HEK293 (cell line): ENCODE measurements at regions not wholly inside any gene's neighbourhood (a gene's known extent, or its start where the extent isn't known, plus 50 kb on each side); places are given as distances from the start of the nearest gene placed in this dataset.

ENCODE experiments used
- CTCF ChIA-PET: fragments of 350-600 bp; formaldehyde crosslinking; extraction: SDS; loops from one replicate; lab custom pipeline; 2021; ENCODE audit warnings: antibody characterized with exemption; lab: Yijun Ruan, JAX
- POLR2A ChIA-PET: fragments of 300-600 bp; formaldehyde crosslinking; extraction: SDS; loops from one replicate; lab custom pipeline; 2020; ENCODE audit warnings: antibody characterized with exemption, inconsistent platforms; lab: Yijun Ruan, JAX
- H3K27ac ChIP-seq: fragments of 200-500 bp; sonication (Bioruptor generic); 2 replicates; pipeline ENCODE4 v1.5.1; 2014; ENCODE audit warnings: low read depth, low read length, control low read depth, inconsistent platforms; ENCODE audit errors: extremely low read depth
- H3K36me3 ChIP-seq, 2 experiments: fragments of 200-500 bp in 1 of 2; sonication (Bioruptor generic) in 1 of 2; 1 replicate in 1 of 2; 2 replicates in 1 of 2; pipeline ENCODE4 v1.5.1; 2014 to 2017; ENCODE audit warnings: inconsistent platforms in 2 of 2, low read length in 2 of 2; ENCODE audit not compliant: control insufficient read depth in 2 of 2, insufficient read depth in 1 of 2
- H3K4me1 ChIP-seq: fragments of 200-500 bp; sonication (Bioruptor generic); 2 replicates; pipeline ENCODE4 v1.5.1; 2014; ENCODE audit warnings: mild to moderate bottlenecking, low read length, inconsistent platforms; ENCODE audit not compliant: control insufficient read depth, insufficient read depth
- H3K4me3 ChIP-seq: 2 replicates; pipeline ENCODE4 v1.5.1; 2011; ENCODE audit warnings: low read depth, mild to moderate bottlenecking, control low read depth, low read length, moderate library complexity
- H3K9me3 ChIP-seq: fragments of 200-500 bp; sonication (Bioruptor generic); 2 replicates; pipeline ENCODE4 v1.5.1; 2014; ENCODE audit warnings: low read depth, low read length, inconsistent platforms; ENCODE audit not compliant: control insufficient read depth, insufficient read depth
- HOXD13 ChIP-seq: sonication (generic); formaldehyde crosslinking; IDR thresholded peaks from 2 replicates; pipeline ENCODE4 v1.8.0; 2022; ENCODE audit warnings: missing genetic modification reagents, borderline replicate concordance
- KLF16 ChIP-seq: fragments of 450-650 bp; formaldehyde crosslinking; IDR thresholded peaks from 2 replicates; pipeline ENCODE4 v1.5.1; 2017; ENCODE audit warnings: missing biosample characterization, missing genetic modification characterization
- PATZ1 ChIP-seq: fragments of 450-650 bp; formaldehyde crosslinking; IDR thresholded peaks from 2 replicates; pipeline ENCODE4 v1.5.1; 2016; ENCODE audit warnings: missing biosample characterization, missing genetic modification characterization
- PRDM2 ChIP-seq: fragments of 450-650 bp; formaldehyde crosslinking; IDR thresholded peaks from 2 replicates; pipeline ENCODE4 v1.5.1; 2016; ENCODE audit warnings: missing biosample characterization, missing genetic modification characterization, borderline replicate concordance
- PRDM4 ChIP-seq: fragments of 450-650 bp; formaldehyde crosslinking; IDR thresholded peaks from 2 replicates; pipeline ENCODE4 v1.5.1; 2017; ENCODE audit warnings: missing biosample characterization, missing genetic modification characterization
- PRDM6 ChIP-seq: fragments of 450-650 bp; formaldehyde crosslinking; IDR thresholded peaks from 2 replicates; pipeline ENCODE4 v1.5.1; 2017; ENCODE audit warnings: missing biosample characterization, missing genetic modification characterization
- ZBTB7A ChIP-seq: fragments of 450-650 bp; formaldehyde crosslinking; IDR thresholded peaks from 2 replicates; pipeline ENCODE4 v1.5.1; 2016; ENCODE audit warnings: low read depth, missing biosample characterization, missing genetic modification characterization
- ZFHX2 ChIP-seq: fragments of 450-650 bp; formaldehyde crosslinking; conservative IDR thresholded peaks from 2 replicates; pipeline ENCODE4 v1.5.1; 2016; ENCODE audit warnings: missing biosample characterization, missing genetic modification characterization
- ZNF138 ChIP-seq: fragments of 450-650 bp; formaldehyde crosslinking; IDR thresholded peaks from 2 replicates; pipeline ENCODE4 v1.5.1; 2016; ENCODE audit warnings: missing biosample characterization, missing genetic modification characterization, borderline replicate concordance
- ZNF16 ChIP-seq: fragments of 450-650 bp; formaldehyde crosslinking; IDR thresholded peaks from 2 replicates; pipeline ENCODE4 v1.5.1; 2016; ENCODE audit warnings: low read depth, missing biosample characterization, missing genetic modification characterization
- ZNF302 ChIP-seq: fragments of 450-650 bp; formaldehyde crosslinking; IDR thresholded peaks from 2 replicates; pipeline ENCODE4 v1.5.1; 2016; ENCODE audit warnings: missing biosample characterization, missing genetic modification characterization, low read depth
- ZNF354C ChIP-seq: fragments of 450-650 bp; formaldehyde crosslinking; IDR thresholded peaks from 2 replicates; pipeline ENCODE4 v1.5.1; 2016; ENCODE audit warnings: missing biosample characterization, missing genetic modification characterization, low read depth, borderline replicate concordance
- ZNF433 ChIP-seq: fragments of 450-650 bp; formaldehyde crosslinking; IDR thresholded peaks from 2 replicates; pipeline ENCODE4 v1.5.1; 2016; ENCODE audit warnings: missing biosample characterization, missing genetic modification characterization, low read depth
- ZNF501 ChIP-seq: fragments of 450-650 bp; formaldehyde crosslinking; IDR thresholded peaks from 2 replicates; pipeline ENCODE4 v1.5.1; 2016; ENCODE audit warnings: missing biosample characterization, missing genetic modification characterization

- Histone ChIP-seq H3K36me3 (no peaks in the 10 kb centered on the region), H3K27ac (no peak overlapping the region), H3K4me1 (no peaks in the 10 kb centered on the region), H3K9me3 (no peaks in the 10 kb centered on the region), H3K4me3 (no peak overlapping the region)
- POLR2A ChIA-PET = no interaction called here
- CTCF ChIA-PET = no interaction called here
- TF ChIP-seq PRDM4 (tag by site-specific recombination) (no peak), PRDM2 (tag by site-specific recombination) (no peak), ZNF354C (tag by site-specific recombination) (no peak), HOXD13 (CRISPR knock-in tag) (no peak)
Measured at GRCh38 chr4:178955614-178956013, 1513.4 kb upstream of the AGA start.

GRCh38 chr4:178958725-178959440 is 1516.6 kb upstream of the AGA start:
- H3K9me3 ChIP-seq = no peaks in the 10 kb centered on the region
- ChIA-PET POLR2A (interaction anchor here (0.6 kb wide), 1 partner anchor 53 kb away, joined by 3 read pairs; no protein-coding TSS in a partner anchor), CTCF (no interaction called here)
- H3K4me3 ChIP-seq = no peak overlapping the region
- no peak overlapping the region for H3K27ac ChIP-seq
- no peaks in the 10 kb centered on the region for H3K4me1 ChIP-seq
- TF ChIP-seq ZNF16 (tag by site-specific recombination) (no peak), PRDM6 (tag by site-specific recombination) (no peak)
- TF ChIP-seq, all 188 proteins: peak for 0
- H3K36me3 ChIP-seq = no peaks in the 10 kb centered on the region

GRCh38 chr4:178963446-178964045 is 1521.3 kb upstream of the AGA start:
- no peaks in the 10 kb centered on the region for H3K4me1 ChIP-seq
- ChIA-PET CTCF (no interaction called here), POLR2A (no interaction called here)
- no peak overlapping the region for H3K27ac ChIP-seq
- no peak overlapping the region for H3K4me3 ChIP-seq
- H3K36me3 ChIP-seq = no peaks in the 10 kb centered on the region
- H3K9me3 ChIP-seq = no peaks in the 10 kb centered on the region
- TF ChIP-seq ZNF501 (tag by site-specific recombination) (no peak), ZFHX2 (tag by site-specific recombination) (no peak), KLF16 (no peak), ZBTB7A (tag by site-specific recombination) (no peak), ZNF138 (no peak), ZNF302 (no peak), ZNF433 (no peak), PATZ1 (tag by site-specific recombination) (no peak)
